HG02678 (cell line): ENCODE measurements at regions not wholly inside any gene's neighbourhood (a gene's known extent, or its start where the extent isn't known, plus 50 kb on each side); places are given as distances from the start of the nearest gene placed in this dataset.
"Not testable (repeated sequence)": the region's sequence is repeated elsewhere in the genome, so short reads cannot be mapped to it uniquely, and the experiment has no call there.

Experiments
- ATAC-seq: cut with Tn5 transposase; IDR thresholded peaks from one replicate; pipeline ENCODE4 v1.9.1; 2021; ENCODE audit warnings: mild to moderate bottlenecking, moderate library complexity; ENCODE audit not compliant: unreplicated experiment

DNA sequence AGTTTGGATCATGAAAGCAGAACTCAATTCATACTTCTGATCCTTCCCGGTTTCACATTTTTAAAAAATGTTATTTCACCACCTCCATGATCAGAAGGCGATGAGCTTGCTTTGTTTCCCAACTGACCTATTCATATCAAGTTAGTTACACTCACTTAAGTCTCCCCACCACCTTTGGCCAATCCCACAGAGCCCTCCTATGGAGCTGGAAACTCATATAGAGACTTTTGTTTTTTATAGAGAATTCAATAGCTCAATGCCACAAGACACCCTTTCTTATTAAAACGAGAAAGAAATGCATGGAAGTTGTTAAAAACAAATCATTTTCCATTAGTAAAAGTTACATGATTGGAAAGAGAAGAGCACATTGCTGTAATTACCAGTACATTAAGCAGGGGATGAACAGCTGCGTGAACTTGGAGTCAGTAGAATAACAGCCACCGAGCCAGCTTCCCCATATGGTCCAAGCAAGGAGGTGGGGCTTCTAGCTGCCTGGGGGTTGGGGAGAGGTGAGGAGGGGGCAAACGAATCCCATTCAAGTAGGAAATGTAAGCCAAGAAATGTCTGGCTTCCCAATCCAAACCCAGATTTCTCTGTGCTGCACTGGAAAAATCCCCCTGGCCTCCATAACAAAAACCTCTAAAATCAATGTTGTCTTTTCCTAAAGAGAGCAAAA lies 614.5 kb downstream of the IRS1 start:
- no peak for ATAC-seq

DNA sequence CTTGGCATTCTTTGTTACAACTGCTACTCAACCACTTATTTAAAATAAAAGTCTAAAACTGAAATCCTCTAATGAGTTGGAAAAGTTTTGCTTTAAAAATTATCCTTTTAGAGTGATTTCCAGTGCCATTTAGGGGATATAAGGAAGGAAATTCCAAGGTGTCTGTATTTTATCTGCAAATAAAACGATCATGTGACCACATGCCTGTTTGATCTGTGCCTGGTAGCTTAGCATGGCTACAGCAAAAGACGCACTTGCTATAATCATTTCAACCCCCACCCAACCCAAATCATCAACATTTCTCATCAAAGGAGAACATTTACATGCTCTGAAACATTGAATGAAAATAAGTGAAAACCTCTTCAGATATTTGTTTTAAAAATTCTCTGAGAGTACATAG lies 615.1 kb downstream of the IRS1 start:
- ATAC-seq, result no peak

DNA sequence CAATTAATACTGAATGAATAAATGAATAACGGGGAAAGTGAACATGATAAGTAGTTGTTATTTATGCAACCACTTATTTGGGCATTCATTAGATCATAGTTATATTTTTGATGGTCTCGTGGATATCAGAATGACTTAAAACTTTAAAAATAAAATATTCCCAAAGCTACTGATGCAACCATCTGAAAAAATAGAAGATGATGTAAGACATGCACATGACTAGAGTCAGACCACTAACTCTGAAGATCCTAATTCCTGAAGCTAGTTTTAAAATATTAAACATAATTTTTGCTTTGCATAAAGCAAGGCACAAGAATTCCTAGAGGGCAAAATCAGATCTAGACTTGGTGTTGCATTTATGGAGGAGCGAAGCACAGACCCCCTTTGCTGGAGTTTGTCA lies 616.1 kb downstream of the IRS1 start:
- ATAC-seq, result no peak

DNA sequence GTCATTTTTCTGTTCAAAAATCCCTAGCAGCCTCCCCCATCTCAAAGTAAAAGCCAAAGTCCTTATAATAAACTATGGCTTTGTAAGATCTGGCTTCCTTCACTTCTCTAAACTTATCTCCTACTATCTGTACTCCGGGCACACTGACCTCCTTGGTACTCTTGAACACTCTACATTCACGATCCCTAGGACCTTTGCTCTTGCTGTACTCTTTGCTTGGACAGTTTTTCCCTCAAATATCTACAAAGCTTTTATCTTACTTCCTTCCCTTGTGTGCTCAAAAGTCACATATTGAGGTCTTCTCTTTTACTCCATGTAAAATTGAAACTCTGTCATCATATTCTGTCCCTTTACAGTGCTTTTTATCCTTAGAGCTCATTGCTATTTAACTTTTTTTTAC lies 616.6 kb downstream of the IRS1 start:
- no peak for ATAC-seq

DNA sequence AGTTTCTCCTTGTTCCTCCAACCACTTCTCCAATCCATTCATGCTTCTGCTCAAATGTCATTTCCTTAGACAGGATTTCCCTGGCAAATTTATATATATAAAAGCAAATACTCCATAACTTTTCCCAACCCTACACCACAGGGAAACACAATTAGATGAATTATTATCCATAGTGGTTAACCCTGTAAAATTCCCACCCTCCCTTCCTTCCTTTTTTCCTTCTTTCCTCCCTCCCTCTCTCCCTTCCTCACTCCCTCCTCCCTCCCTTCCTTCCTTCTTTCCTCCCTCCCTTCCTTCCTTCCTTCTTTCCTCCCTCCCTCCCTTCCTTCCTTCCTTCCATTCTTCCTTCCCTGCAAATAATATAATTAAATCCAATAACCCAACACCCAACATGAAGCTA lies 617.7 kb downstream of the IRS1 start:
- no peak for ATAC-seq

DNA sequence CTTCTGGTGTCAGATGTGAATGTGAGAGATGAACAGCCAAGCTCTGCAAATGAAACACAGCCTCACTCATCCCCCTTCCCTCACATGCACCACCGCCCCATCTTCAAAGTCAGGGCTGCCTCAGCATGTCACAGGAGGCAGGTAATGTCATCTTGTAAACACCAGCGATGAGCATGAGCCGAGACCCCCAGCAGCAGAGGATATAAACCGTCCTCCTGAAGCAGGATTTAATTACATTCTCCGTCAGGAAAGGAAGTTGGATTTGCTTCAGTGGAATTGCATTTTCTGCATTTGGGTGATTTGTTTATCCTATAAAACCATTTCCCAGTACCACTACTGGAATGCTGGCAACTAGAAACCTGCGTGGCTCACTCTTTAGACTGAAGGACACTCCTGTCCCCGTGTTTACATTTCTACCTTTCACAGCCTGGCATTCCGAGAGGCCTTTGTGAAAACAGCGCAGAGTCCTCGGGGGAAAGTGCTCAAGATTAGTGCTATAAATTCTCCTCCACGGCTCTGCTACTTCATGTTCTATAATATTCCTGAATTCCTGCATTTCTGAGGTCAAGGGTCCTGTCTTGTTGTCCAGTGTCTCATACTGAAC lies 619.2 kb downstream of the IRS1 start:
- ATAC-seq, result no peak

DNA sequence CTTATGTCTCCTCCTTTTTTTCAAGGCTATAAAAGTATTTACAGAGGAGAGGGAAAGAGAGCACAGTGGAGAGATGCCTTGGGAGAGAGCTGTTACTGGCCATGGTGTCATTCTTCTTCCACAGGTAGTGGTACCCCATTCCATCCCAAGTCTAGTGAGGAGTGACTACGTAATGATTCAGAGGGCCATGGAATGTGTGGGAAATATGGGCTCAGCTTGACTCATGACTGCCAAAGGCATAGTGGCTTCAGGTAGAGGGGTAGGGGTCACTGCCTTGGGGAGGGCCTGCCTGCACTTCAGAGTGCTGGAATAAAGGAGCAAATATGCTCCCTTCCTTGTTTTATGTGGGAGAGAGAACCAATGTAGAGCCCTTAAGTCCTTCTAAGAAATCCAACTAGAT lies 620.6 kb downstream of the IRS1 start:
- ATAC-seq, result no peak

DNA sequence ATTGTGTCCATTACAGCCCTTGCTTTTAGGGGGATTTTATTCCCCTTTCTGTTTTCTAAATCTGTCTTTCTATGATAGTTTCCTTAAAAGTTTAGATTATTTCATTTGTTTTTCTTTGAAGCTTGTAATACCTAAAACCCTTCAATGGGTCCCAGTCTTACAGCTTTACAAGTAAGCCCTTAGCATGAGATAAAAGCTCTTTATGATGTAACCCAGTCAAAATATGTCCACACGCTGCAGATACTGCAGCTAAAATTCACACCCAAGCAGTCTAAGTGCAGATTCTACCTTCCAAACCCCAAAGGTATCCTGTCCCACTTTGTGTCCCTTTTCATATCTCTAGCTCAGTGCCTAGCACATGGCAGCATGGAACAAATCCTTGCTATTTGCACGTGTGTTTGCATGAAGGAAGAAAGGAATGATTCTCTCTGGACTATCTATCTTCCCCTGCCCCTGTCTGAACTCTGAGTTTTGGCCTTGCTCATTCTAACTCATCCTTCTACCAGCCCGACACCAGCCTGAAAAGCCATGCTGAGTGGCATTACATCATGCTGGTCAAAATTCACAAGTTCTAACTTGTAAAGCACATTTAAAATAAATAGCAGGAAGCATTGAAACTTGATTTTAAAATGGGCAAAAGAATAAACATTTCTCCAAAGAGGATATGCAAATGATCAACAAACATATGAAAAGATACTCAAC lies 623.2 kb downstream of the IRS1 start:
- ATAC-seq, result no peak

DNA sequence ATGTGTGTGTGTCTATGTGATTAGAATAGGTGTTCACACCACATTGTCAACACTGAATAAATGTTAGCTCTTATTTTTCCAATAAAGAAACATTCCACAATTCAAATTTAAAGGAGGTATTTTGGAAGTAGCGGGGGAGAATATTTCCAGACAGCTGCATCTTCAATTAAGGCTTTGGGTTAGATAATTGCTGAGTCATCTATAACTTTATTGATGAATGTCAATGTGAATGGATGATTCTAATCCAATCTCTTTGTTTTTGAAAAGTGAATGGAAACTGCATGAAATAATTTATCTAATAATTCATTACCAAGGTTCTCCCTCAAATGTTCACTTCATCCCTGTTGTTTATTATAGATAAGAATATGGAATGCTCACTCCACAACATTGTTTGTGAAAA lies 625.2 kb downstream of the IRS1 start:
- ATAC-seq, result no peak

DNA sequence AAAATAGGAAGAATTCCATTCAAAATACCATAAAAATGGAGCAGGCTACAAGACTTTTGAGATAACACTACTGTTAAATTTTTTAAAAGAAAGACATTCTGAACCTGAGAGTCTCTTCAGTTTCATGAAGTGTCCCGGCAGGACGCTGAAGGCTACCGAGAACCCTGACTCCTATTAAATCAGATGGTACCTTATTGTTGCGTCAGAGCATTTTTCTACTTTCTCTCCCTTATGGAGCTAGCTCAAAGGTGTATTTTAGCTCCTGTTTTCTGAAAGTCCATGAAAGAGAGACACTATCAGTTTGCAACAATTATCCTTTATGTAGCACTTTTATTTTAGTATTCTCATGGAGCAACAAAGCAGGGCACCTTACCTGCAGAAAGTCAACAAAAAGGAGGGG lies 626.7 kb downstream of the IRS1 start:
- ATAC-seq, result no peak

DNA sequence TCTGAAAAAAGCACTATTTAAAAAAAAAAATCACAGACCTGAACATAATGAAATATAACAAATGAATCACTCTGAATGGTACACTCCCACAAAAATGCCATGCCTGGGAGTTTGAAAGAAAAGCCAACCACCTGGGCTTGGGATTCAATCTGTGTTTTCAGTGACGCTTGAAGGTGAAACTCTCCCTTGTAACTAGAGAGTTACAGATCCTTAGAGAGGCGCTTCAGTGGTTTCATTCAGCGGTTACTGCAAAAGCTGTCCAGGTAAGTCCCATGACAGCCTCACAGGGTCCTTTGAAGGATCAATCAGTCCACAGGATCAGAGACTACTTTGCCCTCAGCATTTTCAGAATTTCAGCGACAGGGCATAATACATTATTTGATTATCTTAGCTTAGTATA lies 627.3 kb downstream of the IRS1 start:
- no peak for ATAC-seq

DNA sequence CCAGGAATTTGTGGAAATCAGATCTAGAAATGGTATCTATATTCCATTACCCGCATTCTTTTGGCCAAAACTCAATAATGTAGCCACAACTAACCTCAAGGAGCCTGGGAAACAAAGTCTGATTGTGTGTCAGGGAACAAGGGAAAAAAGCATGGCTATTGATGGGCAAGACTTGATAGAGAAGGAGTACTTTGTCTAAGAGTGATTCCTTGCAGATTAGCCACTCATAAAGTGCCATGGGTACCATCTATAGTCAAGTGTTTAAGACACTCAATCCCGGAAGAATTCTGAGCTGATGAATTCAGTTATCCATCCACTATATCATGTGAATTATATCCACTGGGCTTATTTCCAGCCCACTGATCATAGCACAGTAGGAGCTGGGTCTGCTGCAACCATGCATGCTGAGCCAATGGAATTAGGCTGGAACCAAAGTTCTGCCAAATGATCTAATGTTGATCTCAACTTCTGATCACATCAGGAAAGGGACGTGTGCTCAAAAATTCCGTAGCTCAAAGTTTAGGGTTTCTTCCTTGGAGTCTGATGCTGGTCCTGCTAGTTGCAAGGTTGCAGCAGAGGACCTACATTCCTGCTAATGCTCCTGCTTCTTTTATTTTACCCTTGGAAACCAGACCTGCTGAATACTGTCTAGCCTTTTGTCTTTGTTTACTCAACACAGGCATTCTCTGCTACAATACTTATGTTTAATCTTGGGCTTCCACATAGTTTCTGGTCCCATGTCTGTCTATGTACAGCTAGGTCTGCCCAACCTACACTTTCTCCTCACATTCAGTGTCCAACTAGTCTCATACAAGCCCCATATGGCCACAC lies 629.7 kb downstream of the IRS1 start:
- no peak for ATAC-seq

DNA sequence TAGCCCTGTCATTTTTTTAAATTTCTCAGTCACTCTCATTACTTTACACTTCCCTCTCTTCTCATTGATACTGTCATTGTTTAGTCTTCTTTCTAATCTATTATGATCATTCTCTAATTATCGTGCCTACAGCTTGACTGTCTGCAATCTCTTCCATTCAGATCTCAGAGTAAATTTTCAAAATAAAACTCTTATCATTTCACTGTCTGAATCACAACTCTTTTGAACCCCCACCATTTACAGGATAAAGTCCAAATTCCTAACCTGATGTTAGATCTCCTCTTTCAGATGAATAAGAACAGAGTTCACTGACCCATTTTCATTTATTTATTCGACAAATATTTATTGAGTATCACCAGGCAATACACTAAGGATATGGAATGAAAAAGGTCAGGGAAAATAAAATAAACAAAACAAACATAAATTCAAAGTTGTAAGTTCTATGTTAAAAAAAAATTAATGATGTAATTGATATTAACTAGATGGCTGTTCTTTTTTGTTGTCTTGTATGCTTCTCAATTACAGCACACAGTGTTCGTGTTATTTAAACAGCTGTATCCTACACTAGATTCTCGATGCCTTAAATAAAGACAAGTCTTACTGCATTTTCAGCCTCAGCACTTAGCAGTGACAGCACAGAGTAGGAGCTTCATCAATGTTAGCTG lies 631.0 kb downstream of the IRS1 start:
- ATAC-seq, result no peak

DNA sequence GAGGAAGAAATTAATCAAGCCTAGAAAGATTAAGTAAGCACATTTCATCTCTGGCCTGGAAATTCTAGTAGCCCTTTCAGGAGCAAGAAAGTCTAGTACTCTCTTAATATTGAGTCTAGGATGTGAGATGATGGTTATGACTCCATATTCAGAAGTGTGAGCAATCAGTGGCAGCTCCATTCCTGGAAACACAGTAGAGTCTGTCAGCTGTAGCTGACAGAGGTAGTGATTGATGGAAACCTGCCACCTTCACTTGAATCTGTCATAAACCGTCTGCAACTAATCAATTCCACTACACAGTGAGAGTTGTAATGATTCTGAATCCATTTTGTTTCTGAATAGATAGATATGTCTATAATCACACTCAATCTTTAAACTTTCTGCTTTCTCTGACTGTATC lies 635.1 kb downstream of the IRS1 start:
- no peak for ATAC-seq

DNA sequence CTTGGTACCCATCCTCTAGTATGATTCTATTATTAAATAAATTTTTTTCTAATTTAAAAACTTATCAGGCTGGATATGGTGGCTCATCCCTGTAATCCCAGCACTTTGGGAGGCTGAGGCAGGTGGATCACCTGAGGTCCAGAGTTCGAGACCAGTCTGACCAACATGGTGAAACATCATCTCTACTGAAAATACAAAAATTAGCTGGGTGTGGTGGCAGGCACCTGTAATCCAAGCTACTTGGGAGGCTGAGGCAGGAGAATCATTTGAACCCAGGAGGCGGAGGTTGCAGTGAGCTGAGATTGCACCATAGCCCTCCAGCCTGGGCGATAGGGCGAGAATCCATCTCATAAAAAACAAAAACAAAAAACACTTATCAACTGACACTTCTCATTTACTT lies 639.0 kb downstream of the IRS1 start:
- ATAC-seq, result not testable (repeated sequence)

DNA sequence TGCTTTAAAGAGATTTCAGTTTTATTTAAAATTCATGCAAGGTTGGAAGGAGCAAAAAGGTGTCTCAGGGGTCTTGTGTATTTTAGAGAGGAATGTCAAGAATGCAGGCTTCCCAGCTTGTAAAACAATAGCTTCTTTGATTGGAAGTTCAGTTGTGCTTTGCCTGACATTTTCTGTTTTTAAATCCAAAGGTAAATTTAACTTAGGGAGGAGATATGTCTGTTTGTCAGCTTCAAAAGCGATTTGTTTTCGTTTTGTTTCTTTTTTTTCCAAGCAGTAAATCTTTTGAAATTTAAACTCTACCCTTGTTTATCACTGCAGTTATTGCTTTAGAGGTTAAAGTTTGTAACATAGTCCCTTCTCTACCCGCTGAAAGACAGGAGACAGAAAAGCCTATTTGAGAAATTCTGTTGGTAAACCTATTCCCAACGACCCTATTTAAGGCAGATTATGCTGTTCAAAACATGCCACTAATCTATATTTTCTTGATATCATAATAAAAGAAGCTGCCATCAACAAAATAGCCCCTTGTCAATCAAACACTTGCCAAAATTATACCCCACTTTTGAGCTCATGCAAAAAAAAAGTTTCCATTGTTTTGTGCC lies 639.6 kb downstream of the IRS1 start:
- ATAC-seq, result no peak

DNA sequence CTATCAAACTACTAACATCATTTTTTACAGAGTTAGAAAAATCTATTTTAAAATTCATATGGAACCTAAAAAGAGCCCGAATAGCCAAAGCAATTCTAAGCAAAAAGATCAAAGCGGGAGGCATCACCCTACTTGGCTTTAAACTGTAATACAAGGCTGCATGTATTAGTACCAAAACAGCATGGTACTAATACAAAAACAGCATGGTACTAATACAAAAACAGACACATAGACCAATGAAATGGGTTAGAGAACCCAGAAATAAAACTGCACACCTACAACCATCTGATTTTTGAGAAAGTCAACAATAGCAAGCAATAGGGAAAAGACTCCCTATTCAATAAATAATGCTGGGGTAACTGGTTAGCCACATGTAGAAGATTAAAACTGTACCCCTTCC lies 640.7 kb downstream of the IRS1 start:
- no peak for ATAC-seq

DNA sequence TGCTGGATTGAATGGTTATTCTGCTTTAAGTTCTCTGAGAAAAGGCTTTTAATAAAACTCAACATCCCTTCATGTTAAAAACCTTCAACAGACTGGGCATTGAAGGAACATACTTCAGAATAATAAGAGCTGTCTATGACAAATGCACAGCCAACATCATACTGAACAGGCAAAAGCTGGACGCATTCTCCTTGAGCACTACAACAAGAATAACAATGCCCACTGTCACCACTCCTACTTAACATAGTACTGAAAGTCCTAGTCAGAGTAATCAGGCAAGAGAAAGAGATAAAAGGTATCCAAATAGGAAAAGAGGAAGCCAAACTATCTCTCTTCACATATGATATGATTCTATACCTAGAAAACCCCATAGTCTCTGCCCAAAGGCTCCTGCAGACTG lies 641.4 kb downstream of the IRS1 start:
- ATAC-seq, result no peak

DNA sequence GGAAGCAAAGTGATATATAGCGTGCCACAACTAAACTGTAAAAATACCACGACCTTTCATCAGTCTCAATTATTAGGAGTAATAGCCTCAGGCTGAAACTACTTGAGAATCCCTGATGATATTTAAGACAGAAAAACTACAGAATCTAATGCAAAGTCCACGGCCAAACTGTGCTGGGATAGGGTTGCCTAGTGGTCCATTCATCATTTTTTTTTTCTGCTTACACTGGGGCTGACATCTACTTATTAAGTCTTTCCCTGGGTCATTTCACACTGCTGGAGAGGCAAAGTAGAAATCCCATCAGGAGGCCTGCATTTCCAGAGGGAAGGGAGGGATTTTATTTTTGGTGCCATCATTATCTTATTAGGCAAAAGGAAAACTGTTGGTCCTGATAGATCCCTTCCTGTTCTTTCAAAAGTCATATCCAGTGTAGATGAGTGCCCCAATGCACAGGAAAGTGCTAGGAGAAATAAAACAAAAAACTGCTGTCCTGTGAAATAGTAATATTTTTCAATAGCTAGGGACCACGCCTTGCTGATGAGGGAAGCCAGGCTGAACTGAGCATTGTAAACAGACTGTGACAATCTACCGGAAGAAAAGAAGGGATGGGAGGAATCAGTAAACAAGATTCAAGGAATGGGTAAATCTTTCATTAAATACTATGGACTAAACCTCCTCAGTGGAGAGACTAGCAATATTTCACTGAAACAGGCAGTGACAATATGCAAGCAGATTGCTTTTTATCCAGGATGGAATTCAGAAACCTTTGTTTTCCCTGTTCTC lies 644.3 kb downstream of the IRS1 start:
- ATAC-seq, result no peak

DNA sequence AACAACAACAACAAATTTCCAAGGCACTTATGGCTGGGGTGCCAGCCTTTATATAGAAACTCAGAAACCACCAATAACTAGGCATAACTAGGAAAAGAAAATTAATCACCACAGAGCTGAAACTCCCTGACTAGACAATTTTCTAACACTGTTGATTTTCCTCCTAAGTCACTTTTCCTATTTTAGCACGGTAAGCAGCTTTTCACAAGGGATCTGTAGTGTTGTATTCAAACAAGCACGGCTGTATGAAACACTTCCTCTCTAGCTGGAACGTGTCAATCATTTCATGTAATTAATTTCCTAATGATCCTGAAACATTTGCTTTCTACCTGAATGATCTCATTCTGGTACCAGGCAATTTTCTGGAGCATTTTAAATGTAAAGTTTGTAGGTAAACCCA lies 645.0 kb downstream of the IRS1 start:
- ATAC-seq, result no peak
